IgD-negative memory B cell (primary cell): ENCODE measurements at regions not wholly inside any gene's neighbourhood (a gene's known extent, or its start where the extent isn't known, plus 50 kb on each side); places are given as distances from the start of the nearest gene placed in this dataset.
"Not testable (repeated sequence)": the region's sequence is repeated elsewhere in the genome, so short reads cannot be mapped to it uniquely, and the experiment has no call there.

ENCODE experiments used
- H3K27ac Mint-ChIP-seq, 3 donors: one replicate each; pipeline ENCODE4 v1.8.0; 2020 to 2022; ENCODE audit warnings: mild to moderate bottlenecking in 3 of 3, mixed read lengths in 3 of 3, moderate library complexity in 1 of 3
- H3K27me3 Mint-ChIP-seq: one replicate; pipeline ENCODE4 v1.8.0; 2021; ENCODE audit warnings: mixed read lengths
- H3K36me3 Mint-ChIP-seq: one replicate; pipeline ENCODE4 v1.8.0; 2020; ENCODE audit warnings: mild to moderate bottlenecking, mixed read lengths
- H3K4me1 Mint-ChIP-seq, 3 donors: one replicate each; pipeline ENCODE4 v1.8.0; 2020 to 2022; ENCODE audit warnings: mixed read lengths in 3 of 3, mild to moderate bottlenecking in 1 of 3
- H3K4me3 Mint-ChIP-seq, 4 donors: one replicate each; pipeline ENCODE4 v1.8.0; 2020 to 2022; ENCODE audit warnings: mild to moderate bottlenecking in 4 of 4, mixed read lengths in 4 of 4, moderate library complexity in 3 of 4
- H3K9me3 Mint-ChIP-seq, 3 donors: one replicate each; pipeline ENCODE4 v1.8.0; 2020 to 2021; ENCODE audit warnings: mixed read lengths in 3 of 3, mild to moderate bottlenecking in 1 of 3

DNA sequence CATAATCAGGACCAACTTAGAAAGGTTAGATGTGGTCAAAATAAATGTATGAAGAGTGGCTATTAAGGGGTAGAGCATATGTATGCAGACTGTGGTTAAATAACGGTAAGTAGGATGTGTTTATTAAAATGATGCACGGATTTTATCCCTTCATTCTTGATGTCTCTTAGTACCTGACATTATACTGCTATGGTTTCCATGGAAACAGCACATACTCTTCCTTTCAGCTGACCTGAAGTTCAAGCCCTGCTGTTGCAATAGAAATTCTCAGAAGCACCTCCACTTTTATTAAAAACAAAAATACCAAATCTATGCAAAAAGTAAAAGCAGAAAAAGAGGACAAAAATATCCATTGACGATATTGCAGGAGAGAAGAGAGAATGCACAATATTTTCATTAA is 381.4 kb downstream of the RWDD3 start:
- Mint-ChIP-seq H3K4me1 (no peaks in the 10 kb centered on the region), H3K27me3 (no peaks in the 10 kb centered on the region), H3K27ac (no peak overlapping the region), H3K4me3 (no peak overlapping the region), H3K9me3 (peaks cover 0 to 2% (median 0%) of the 10 kb centered on the region in 3 donors), H3K36me3 (no peaks in the 10 kb centered on the region)

DNA sequence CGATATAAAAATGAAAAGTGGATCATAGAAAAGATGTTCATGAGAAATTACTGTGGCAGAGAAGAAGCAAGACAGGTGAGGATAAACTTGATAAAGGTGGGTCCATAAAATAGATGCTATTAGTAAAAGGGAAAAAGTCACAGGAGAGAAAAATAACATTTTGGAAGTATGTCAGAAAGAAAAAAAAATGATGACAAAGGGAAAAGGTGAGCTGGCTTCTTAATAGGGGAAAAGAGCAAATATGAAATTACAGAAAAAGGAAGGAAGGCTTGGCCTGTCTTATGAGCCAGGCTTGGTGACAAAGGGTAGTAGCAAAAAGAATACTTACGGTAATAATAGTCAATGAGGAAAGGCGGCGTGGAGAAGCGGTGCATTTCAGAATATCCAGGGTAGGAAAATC is 386.1 kb downstream of the RWDD3 start:
- no peaks in the 10 kb centered on the region for H3K36me3 Mint-ChIP-seq
- no peaks in the 10 kb centered on the region for H3K4me1 Mint-ChIP-seq
- H3K27me3 Mint-ChIP-seq, result no peaks in the 10 kb centered on the region
- H3K9me3 Mint-ChIP-seq, result peaks cover 0 to 1% (median 0%) of the 10 kb centered on the region in 3 donors
- no peak overlapping the region for H3K4me3 Mint-ChIP-seq
- H3K27ac Mint-ChIP-seq, result no peak overlapping the region

DNA sequence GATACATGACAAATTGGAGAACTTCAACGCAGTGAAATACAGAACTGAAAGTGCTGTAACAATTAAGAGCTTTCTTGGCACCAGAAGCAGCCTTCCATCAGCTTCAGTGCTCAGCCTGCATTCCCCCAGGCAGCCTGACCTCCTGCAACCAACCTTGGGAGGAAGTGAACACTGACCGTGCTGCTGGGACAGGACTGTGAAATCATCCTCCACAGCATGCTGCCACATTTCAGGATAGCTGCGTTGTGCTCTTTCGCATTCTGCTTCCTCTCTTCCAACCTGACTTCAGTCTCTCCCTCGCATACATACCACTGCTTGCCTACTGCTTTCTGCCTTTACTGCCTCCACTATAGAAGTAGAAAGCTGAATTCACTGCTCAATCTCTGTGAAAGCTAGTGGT is 388.6 kb downstream of the RWDD3 start:
- Mint-ChIP-seq H3K4me1 (no peaks in the 10 kb centered on the region), H3K4me3 (no peak overlapping the region), H3K36me3 (no peaks in the 10 kb centered on the region), H3K9me3 (peaks cover 0 to 2% (median 2%) of the 10 kb centered on the region in 3 donors), H3K27me3 (no peaks in the 10 kb centered on the region), H3K27ac (no peak overlapping the region)

GRCh38 chr1:95625224-95625623 is 391.2 kb downstream of the RWDD3 start:
- Mint-ChIP-seq H3K36me3 (no peaks in the 10 kb centered on the region), H3K4me1 (no peaks in the 10 kb centered on the region), H3K4me3 (no peak overlapping the region), H3K27me3 (no peaks in the 10 kb centered on the region), H3K9me3 (peaks cover 2 to 9% (median 7%) of the 10 kb centered on the region in 3 donors), H3K27ac (no peak overlapping the region)

GRCh38 chr1:95627244-95627643 is 393.2 kb downstream of the RWDD3 start:
- H3K4me1 Mint-ChIP-seq, result no peaks in the 10 kb centered on the region
- H3K27ac Mint-ChIP-seq, result no peak overlapping the region
- no peaks in the 10 kb centered on the region for H3K36me3 Mint-ChIP-seq
- no peaks in the 10 kb centered on the region for H3K27me3 Mint-ChIP-seq
- H3K9me3 Mint-ChIP-seq, result peaks cover 2 to 12% (median 9%) of the 10 kb centered on the region in 3 donors
- H3K4me3 Mint-ChIP-seq, result no peak overlapping the region

DNA sequence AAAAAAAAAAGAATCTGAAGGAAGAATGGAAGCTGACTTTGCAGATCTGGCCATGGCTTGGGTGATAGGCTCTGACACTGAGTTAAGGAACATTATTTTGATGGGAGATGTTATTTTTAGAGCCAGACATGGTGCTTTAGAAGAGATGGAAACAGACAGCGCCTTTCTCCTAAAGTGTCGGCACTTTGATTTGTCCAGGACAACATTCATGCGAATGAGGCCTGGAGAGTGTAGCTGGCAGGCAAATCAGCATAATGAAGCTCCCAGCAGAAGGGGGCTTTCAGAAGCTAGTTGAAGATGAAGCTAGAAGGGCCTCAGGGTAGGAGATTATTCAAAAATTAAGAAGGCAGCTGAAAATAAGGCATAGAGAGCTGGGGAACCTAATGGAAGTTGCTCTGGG is 397.7 kb downstream of the RWDD3 start:
- H3K36me3 Mint-ChIP-seq, result no peaks in the 10 kb centered on the region
- H3K4me1 Mint-ChIP-seq, result no peaks in the 10 kb centered on the region
- H3K27me3 Mint-ChIP-seq, result no peaks in the 10 kb centered on the region
- H3K9me3 Mint-ChIP-seq, result peaks cover 0 to 12% (median 12%) of the 10 kb centered on the region in 3 donors
- no peak overlapping the region for H3K4me3 Mint-ChIP-seq
- no peak overlapping the region for H3K27ac Mint-ChIP-seq

DNA sequence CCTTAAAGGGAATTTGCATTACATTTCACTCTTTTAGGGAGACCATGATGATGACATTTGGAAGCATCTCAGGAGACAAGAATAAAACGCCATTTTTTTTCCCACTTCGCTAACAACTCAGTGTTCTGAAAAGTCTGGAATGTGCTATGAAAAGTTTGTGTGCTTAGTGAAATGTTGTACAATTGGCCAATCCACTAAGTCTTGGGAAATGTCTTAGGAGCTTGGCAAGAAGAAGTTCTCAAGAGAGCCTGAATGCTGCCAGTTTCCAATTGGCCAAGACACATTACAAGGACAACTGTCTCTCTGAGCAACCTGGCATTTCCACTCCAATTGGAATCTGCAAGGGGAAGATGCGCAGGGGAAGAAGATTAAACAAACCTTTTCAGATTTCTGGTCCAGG is 401.8 kb downstream of the RWDD3 start:
- H3K4me3 Mint-ChIP-seq, result no peak overlapping the region
- H3K27me3 Mint-ChIP-seq, result no peaks in the 10 kb centered on the region
- H3K36me3 Mint-ChIP-seq, result no peaks in the 10 kb centered on the region
- no peaks in the 10 kb centered on the region for H3K4me1 Mint-ChIP-seq
- H3K27ac Mint-ChIP-seq, result no peak overlapping the region
- H3K9me3 Mint-ChIP-seq, result peaks cover 0 to 5% (median 4%) of the 10 kb centered on the region in 3 donors

DNA sequence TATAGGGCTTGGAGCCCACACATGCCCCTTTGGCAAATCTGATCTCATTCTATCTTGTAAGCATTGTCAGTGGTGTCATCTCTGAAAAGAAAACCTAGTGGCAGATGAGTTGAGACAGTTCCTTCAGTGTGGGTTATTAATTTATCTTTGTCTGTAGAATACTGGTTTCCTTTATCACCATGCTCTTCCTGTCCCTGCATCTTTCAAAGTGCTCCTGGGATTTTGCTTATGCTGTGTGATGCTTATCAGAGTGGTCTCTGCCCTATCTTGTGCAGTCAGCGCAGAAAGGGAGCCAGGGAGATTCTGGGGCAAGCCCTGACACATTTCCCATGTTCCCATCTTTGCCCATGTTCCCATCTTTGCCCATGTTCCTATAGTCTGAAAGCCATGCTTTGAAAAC is 402.9 kb downstream of the RWDD3 start:
- Mint-ChIP-seq H3K4me3 (peak overlapping the region in 1 of 4 donors; percentile 19), H3K27ac (no peak overlapping the region), H3K4me1 (no peaks in the 10 kb centered on the region), H3K9me3 (peaks cover 0 to 4% (median 0%) of the 10 kb centered on the region in 3 donors), H3K36me3 (no peaks in the 10 kb centered on the region), H3K27me3 (no peaks in the 10 kb centered on the region)

DNA sequence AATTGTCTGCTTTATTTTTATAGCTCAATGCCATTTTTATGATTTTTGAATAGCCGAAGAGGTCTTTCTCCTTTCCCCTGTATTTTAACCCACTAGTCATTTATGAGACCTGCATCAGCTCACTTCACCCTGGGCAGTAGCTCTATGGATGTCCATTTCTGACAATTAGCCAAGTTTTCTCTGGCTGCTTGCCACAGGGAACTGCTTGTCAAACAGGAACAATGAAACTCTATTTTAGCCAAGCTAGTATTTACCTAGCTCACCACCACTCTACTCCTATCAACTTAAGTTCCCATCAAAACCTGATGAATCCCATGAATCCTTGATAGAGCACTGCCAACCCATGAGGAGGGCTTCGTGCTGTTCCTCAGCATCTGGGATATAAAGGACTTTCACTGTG is 406.7 kb downstream of the RWDD3 start:
- Mint-ChIP-seq H3K36me3 (no peaks in the 10 kb centered on the region), H3K27ac (no peak overlapping the region), H3K4me3 (no peak overlapping the region), H3K4me1 (no peaks in the 10 kb centered on the region), H3K9me3 (no peaks in the 10 kb centered on the region), H3K27me3 (no peaks in the 10 kb centered on the region)

DNA sequence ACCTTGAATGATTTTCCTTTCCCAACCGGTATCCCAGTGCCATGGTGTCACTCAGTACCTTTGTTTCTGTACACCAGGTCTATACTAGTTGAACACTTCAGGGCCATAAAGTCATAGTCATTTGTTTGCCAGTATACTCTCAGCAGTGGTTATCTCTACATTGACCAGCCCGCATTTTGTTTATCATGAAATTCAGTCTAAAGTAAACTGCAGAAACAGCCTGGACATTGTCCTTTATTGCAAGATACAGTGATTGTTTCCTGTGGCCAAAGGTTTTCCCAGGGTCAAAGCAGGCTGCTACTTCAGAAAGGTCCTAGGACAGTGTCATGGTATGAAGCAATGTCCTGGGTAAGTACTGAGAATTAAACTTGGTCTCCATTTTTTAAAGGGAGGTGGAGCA is 407.4 kb downstream of the RWDD3 start:
- Mint-ChIP-seq H3K27me3 (no peaks in the 10 kb centered on the region), H3K9me3 (no peaks in the 10 kb centered on the region), H3K27ac (no peak overlapping the region), H3K4me1 (no peaks in the 10 kb centered on the region), H3K36me3 (no peaks in the 10 kb centered on the region), H3K4me3 (no peak overlapping the region)

- Mint-ChIP-seq H3K27me3 (no peaks in the 10 kb centered on the region), H3K27ac (no peak overlapping the region), H3K36me3 (no peaks in the 10 kb centered on the region), H3K4me3 (peak overlapping the region in 1 of 4 donors; percentile 1), H3K4me1 (no peaks in the 10 kb centered on the region), H3K9me3 (no peaks in the 10 kb centered on the region)
Measured at GRCh38 chr1:95642035-95642434, 408.0 kb downstream of the RWDD3 start.

- H3K4me3 Mint-ChIP-seq, result no peak overlapping the region
- H3K9me3 Mint-ChIP-seq, result no peaks in the 10 kb centered on the region
- H3K27ac Mint-ChIP-seq, result no peak overlapping the region
- no peaks in the 10 kb centered on the region for H3K36me3 Mint-ChIP-seq
- H3K27me3 Mint-ChIP-seq, result no peaks in the 10 kb centered on the region
- no peaks in the 10 kb centered on the region for H3K4me1 Mint-ChIP-seq
Measured at GRCh38 chr1:95643071-95643470, 409.1 kb downstream of the RWDD3 start.

GRCh38 chr1:95645126-95645525 is 411.1 kb downstream of the RWDD3 start:
- H3K27me3 Mint-ChIP-seq, H3K27ac Mint-ChIP-seq, H3K36me3 Mint-ChIP-seq, H3K4me3 Mint-ChIP-seq, H3K4me1 Mint-ChIP-seq, H3K9me3 Mint-ChIP-seq: not testable (repeated sequence)

- Mint-ChIP-seq H3K27me3 (no peaks in the 10 kb centered on the region), H3K4me3 (no peak overlapping the region), H3K27ac (no peak overlapping the region), H3K9me3 (peaks cover 0 to 4% (median 0%) of the 10 kb centered on the region in 3 donors), H3K4me1 (no peaks in the 10 kb centered on the region), H3K36me3 (no peaks in the 10 kb centered on the region)
Measured at GRCh38 chr1:95650631-95651030, 416.6 kb downstream of the RWDD3 start.

- Mint-ChIP-seq H3K4me3 (no peak overlapping the region), H3K36me3 (no peaks in the 10 kb centered on the region), H3K4me1 (no peaks in the 10 kb centered on the region), H3K27me3 (no peaks in the 10 kb centered on the region), H3K27ac (no peak overlapping the region), H3K9me3 (peaks cover 0 to 4% (median 0%) of the 10 kb centered on the region in 3 donors)
Measured at GRCh38 chr1:95652423-95652965, 418.5 kb downstream of the RWDD3 start.

- Mint-ChIP-seq H3K4me3 (no peak overlapping the region), H3K27ac (no peak overlapping the region), H3K9me3 (peaks cover 0 to 1% (median 1%) of the 10 kb centered on the region in 3 donors), H3K4me1 (no peaks in the 10 kb centered on the region), H3K36me3 (no peaks in the 10 kb centered on the region), H3K27me3 (no peaks in the 10 kb centered on the region)
Measured at GRCh38 chr1:95653618-95654017, 419.6 kb downstream of the RWDD3 start.
